ENCODE measurements at regions not wholly inside any gene's neighbourhood (a gene's known extent, or its start where the extent isn't known, plus 50 kb on each side); places are given as distances from the start of the nearest gene placed in this dataset.

DNA sequence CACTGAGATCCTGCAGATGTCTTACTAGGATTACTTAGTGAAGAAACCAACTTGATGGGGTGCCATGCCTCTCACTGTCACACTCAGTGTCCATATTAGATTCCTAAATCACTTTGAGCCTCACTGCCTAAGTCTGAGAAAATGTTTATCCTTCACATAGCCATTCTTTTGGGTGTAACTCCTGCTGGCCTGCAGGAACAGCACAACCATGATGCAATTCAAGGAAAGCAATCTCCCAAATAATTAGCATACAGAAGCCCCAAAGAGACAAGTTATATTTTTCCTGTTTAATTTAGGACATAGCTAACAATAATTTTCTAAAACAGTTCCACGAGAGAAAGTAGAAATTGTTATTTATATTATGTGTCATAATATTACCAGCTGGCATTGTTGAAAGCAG is 655.5 kb downstream of the KCNA4 start:
- intact Hi-C loops (cut with micrococcal nuclease): no loop called here

DNA sequence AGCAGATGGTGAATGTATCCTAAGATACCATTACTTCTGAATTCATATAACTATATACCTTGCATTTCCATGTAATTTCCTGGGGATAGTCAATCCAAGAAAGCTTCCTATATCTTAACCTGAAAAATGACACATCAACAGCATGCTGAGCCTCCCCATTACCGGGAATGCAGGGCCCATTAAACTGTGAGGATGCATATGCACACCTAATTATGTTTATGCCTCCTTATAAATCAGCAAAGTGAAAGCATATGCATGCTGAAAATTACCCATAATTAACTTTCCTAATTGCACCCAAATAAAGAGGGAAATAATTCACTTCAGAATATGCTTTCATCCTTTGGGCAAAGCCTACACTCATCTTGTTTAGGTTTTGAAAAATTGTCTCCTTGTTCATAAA is 663.0 kb downstream of the KCNA4 start:
- intact Hi-C loops (cut with micrococcal nuclease): no loop called here

DNA sequence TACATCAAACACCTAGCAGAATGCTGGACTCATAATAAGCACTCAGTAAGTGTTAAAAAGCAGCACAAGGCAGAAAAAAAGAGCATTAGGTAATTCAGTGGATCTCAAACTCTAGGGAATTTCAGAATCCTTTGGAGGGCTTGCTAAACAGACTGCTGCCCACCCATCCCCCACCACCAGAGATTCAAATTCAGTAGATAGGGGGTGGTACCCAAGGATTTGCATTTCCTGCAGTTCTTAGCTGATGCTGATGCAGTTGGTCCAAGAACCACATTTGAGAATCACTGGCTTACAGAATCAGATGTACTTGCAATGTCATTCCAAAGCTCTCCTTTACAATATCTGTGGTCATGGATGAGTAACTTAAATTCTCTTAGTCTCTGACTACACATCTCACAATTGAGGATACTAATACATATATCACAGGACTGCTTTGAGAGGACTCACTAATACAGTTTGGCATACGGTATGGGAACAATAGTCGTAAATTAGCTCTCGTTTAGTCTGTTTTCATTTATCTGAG is 664.5 kb downstream of the KCNA4 start:
- intact Hi-C loops (cut with micrococcal nuclease): no loop called here

DNA sequence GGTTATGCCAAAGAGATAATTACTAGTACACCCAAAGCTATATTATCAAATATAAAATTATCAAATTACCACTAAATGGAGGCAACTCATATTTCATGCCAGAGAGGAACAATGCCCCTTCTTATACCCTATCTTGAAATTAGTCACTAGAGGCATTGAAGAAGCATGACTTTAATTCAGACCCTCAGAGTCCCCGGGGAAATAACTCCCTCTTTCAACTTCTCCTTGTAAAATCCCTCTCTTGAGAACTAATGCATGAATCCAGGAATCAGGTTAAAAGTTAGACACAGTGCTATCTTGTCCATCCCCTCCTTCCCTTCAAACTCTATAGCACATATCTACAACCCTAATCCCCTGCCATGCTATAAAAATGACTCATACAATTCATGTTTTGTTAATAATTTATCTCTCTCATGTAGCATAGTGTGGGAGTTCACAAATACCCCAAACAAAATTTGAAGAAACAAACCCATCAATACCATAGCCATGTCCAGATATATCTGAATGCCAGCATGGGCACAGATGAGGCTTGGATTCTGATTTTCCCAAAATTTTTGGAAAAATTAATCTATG is 665.4 kb downstream of the KCNA4 start:
- intact Hi-C loops (cut with micrococcal nuclease): no loop called here

DNA sequence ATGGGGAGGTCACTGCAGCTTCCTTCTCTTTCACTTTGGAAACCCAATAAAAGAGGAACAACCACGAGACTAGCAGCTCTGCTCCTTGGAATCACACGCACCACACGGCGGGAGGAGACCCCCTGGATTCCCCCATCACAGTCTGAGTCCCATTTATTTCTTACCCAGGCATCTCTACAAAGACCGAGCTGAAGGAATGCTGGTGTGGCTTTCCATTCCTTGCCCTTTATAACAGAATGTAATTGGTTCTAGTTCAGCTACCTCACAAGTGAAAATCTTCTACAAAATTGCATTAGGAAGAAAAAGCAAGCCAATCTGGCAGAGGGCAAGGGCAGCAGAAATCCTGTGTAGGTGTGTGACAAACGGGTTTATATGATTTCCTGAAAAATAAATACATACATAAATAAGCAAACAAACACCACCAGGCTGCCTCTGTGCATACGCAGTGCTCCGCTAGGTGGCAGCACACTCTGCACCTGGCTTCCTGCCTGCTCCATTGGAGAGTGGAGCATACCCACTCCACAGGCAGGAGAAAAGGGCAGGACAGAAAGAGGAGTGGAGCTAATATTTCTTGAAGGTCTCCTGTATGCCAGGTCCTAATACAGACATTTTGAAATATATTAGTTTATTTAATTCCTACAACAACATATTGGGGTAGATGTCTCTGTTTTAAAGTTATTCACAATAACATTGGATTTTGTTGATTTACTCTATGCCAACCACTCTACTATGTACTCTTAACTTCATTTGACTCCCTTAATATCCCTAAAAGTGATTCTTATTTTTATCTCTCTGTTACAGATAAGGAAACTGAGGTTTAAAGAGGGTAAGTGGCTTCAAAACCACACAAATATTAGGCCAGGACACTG is 673.1 kb downstream of the KCNA4 start:
- intact Hi-C loops (cut with micrococcal nuclease): loop anchor here (10.0 kb wide), 1 partner anchor 801 kb away; no protein-coding TSS in a partner anchor

DNA sequence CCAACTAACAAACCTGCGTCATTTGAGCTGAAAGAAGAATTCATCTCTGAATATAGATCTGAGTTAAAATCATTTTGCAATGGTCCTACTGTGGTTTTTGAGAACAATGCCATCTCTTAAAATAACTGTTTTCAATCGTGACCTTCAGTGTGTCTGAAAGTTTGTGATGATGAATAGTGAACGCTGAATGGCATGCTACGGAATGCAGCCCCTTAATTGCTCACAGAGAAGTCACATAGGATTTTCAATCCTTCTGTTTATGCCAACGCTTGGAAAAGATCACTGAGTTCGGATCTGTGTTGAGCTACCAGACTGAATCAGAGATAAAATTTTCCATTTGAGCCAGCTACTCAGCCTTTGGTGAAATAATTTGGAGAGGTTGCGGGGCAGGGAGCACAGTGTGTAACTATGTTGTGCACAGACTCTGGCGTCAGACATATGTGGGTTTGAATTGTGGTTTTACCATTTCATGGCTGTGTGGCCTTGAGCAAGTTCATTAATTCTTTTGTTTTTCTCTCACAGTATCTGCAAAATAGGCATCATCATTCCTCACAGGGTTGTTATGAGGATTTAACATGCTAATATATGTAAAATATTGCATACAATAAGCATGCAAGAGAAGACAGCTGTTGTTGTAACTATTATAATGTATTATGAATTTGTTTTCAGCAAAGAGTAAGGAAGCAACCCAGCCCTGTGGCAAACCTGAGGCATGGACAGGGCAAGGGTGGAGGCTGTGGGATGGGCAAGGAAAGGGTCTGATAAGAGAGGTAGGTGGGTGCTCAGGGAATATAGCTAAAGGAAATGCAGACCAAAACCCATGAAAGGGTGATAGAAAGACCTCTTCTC is 679.9 kb downstream of the KCNA4 start:
- intact Hi-C loops (cut with micrococcal nuclease): no loop called here

DNA sequence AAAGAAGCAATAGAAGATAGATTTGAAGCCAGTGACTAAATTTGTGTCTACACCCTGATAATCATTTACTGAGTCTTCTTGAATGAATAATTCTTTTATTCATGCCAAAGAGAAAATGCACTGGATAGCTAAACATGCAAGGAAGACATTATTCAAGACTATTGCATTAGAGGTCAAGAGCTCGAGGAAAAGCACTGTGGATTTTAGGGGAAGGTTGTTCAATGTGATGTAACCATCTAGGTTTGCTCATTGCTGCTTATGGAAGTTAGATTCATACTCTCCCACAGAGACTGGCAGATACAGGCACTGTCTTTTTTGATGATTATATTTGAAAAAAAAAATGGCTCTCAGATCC is 682.1 kb downstream of the KCNA4 start:
- intact Hi-C loops (cut with micrococcal nuclease): loop anchor here (5.0 kb wide), 1 partner anchor 1637 kb away; no protein-coding TSS in a partner anchor

DNA sequence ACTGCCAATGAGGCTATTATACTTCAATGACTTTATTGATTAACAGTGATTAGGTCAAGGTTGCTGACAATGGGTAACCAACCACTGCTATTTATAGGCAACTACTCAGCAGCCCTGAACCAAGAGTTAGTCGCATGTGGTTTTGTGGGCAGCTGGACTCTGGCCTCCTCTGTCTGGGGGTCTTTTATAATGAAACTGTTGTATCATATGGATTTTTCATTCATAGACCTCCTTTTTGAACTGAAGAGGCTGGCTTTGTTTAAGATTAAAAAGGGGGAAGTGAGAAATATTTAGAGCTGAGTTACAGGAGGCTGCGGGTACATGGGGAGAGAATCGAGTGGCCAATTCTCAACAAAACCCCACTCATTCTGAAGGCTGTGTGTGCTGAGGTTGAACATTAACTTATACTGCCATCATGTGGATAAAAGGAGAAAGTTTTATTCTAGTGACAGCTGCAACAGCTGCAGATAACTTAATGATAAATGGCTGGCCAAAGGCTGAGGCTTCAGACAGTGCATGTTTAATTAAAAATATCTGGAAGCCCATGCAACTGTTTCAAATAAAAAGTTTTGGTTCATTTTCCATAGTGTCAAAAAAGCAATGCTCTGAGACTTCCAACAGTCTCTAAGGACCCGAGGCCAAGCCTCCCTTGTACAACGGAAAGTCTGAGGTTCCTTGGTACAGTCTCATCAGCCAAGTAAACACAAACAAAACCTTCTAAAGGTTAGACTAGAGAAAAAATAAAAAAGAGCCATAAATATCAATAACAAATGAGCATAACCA is 682.6 kb downstream of the KCNA4 start:
- intact Hi-C loops (cut with micrococcal nuclease): loop anchor here (5.0 kb wide), 1 partner anchor 1637 kb away; no protein-coding TSS in a partner anchor

DNA sequence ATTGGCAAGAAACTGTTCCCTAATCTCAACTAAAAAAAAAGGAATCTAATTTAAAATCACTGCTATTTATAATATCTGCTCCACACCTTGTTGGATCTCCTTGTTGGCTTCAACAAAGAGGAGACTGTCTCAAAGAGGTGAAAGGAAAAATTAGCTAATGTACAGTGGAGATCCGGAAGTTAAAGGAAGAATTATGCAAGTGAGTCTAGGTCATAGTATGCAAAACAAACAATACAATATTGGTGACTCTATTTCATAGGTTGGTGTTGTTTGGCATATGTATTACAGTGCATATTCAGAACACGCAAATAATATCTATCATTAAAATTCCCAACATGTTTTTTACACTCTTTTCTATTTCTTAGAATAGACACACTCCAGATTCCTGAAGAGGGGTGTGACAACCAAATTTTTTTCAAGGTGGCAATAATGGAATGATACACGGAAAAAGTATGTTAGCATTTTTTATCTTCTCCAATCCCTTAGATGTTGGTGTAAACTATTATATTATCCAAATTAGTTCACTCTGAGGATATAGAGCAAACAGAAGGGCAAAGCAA is 685.3 kb downstream of the KCNA4 start:
- intact Hi-C loops (cut with micrococcal nuclease): loop anchor here (5.0 kb wide), 1 partner anchor 1634 kb away; no protein-coding TSS in a partner anchor

DNA sequence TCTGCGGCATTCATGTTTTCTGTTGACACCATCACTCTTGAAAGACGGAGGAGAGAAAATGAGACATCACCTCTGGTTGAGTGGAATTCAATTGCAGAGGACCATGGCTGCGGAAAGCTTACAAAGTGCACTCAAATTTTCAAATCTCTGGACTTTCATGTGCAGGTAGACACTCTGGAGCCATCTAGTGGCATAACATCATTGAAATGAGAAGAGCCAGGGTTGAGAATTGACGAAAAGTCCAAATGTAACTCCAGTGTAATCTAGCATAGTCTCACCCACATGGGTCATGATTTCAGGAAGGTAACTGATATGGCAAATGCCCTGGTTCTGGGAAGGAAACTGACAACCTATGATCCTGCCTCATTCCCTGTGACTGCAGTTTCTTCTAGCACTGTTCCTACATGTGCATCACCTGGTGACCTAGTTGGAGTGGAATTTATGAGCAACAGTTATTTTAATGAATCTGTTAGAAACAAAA is 687.8 kb downstream of the KCNA4 start:
- intact Hi-C loops (cut with micrococcal nuclease): no loop called here

DNA sequence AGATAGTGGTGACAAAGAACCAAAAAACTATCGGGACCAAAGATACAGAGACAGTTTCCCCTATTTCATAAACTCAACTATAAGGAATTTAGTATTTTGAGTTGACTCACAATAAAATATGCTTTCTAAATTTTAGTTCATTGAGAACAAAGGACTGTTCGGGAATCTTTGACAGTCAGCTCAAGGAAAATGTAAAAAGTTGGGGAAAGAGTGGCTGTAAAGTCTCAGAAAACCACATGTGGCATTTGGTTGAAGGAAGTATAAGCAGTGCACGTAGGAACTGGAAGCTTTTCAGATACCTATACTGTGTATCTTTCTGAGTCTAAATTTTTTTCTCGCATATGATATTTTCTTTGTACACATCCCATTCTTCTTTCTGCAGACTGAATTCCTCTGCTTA is 688.9 kb downstream of the KCNA4 start:
- intact Hi-C loops (cut with micrococcal nuclease): no loop called here

DNA sequence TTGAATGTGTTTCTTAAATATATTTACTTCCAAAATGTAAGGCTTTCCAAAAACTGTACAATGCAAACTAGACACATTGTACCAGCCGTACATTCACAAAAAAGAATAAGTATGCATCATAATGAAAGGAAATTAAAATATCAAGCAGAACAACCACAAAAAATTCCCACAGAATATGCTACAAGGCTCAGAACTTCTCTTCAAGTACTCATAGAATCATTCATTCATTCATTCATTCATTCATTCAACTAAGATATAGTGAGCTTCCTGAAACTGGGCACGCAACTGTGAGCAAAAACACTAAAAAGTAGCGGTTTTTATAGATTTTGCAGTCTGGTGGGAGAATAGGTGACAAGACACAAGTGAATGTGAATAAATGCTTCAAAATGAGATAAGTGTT is 690.1 kb downstream of the KCNA4 start:
- intact Hi-C loops (cut with micrococcal nuclease): no loop called here

DNA sequence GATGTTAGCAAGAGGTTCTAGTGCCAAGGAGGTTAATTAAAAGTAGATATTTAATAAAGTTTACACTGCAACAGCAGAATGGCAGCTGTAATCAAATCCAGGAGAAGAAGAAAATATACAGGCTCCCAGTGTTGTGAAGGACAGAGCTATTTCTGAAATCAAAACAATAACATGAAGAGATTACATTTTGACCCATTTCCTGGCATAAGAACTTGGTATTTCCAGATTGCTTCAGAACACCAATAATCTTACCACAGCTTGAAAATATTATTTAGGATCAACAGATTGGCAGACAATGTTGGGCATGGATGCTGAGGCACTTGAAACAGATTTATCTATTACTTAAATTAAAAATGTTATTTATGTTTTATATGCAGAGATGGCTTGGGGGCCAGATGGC is 692.5 kb downstream of the KCNA4 start:
- intact Hi-C loops (cut with micrococcal nuclease): no loop called here

DNA sequence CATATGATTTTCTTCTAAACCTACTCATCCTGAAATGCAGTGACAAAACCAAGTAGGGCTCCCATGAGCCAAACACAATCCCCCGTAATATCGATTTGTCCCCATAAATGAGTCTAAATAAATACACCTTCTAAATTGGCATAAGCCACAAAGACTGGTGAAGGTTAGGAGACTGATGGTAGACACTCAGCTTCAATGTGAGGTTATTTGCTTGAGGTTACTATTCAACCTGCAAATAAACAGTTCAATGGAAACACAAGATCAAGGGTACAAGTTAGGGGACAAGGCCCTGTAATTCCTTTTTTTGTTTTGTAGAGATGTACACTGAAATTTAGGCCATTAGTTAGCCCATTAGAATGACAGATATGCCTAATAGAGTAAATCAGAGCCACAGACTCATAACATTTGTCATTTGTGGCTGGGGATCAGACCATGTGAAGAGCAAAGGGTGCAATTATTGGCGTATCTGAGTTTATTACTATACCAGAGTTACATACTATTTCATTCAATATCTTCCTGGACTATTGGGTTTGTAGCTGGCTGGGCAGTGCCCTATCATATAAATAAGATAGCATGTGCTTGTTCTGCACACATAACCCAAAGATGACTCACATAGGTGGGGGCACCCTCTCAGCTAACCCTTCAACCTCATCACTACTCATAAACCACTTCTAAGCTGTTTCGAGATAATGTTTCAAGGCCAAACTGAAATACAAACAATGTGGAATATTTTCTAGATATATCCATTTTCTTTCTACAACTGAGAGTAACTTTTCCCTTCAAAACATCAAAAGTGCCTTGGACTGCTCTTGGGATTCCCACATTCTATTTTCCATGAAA is 695.3 kb downstream of the KCNA4 start:
- intact Hi-C loops (cut with micrococcal nuclease): no loop called here

DNA sequence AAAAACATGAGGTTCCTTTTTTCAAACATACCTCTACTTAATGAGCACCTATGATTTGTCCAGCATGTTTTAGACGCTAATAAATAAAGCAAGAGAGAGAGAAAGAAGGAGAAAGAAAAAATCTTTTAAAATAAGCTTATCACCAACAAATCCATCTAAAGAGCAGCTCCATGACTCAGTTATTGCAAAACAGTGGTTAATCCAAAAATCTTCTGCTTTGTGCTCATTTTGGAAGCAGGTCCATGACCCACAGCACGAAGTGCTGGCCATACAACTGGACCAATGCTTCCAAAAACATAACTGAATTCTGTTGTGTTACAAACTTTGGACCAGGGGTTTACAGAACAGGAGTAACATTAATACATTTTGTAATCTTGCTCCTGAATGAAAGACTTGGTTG is 696.6 kb downstream of the KCNA4 start:
- intact Hi-C loops (cut with micrococcal nuclease): no loop called here

DNA sequence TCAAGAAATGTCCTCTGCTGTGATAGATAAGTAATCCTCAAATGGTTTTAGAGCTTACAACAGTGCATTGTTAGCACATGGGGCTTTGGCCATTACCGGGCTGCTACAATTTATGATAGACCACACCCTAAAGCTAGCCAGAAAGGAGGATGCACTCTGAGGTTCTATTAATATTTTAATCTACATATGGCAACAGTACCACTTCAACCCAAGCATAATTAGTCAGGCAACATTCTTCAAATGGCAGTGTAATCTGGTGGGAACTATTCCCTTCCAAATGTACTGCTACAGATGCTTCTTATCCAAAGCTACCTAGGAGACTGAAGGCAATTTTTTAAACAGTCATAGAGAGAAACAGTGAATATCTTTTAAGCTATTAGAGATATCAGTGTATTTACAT is 697.6 kb downstream of the KCNA4 start:
- intact Hi-C loops (cut with micrococcal nuclease): no loop called here

DNA sequence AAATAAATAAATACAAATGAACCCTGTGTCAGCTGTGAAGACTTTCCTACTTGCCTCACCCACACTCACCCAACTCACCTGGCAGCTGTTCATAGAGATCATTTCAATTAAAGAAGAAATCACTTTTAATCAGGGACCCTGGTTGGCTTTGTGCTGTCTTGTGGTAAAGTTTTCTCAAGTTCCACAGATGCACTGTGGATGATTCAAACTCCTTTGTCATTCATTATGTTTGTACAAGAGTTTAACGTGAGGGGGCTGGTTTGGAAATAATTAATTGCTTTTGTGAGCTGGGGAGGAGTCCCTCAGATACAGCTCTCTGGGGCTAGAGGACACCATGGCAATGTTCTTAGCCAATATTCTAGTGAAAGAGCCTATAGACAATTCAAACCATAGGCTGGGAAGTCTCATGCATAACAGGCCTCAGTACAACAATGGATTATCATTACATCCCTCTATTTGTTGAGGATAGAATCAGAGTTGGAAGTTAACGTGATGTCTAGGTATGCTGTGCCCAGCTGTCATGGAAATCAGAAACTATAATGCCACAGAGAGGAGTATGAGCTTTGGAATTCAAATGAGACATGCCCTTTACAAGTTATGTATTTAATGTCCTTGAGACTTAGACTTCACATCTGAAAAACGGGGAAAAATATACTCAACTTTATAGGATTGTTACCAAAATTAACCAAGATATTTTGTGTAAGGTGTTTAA is 698.5 kb downstream of the KCNA4 start:
- intact Hi-C loops (cut with micrococcal nuclease): no loop called here

DNA sequence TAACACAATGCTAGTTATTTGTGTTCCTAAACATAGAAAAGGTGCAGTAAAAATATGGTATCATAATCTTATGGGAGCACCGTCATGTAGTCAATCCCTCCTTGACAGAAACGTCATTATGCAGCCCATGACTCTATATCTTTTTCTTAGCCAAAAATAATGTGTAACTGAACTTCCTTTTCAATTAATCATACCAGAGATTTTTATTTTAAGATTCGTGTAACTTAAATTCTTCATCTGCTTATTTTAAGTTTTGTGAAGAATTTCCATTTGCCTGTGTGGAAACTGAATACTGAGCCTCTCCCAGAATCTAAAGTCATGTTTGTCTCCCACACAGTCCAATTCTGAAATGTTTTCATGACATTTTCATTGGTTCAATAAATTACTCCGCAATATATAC is 699.1 kb downstream of the KCNA4 start:
- intact Hi-C loops (cut with micrococcal nuclease): no loop called here

DNA sequence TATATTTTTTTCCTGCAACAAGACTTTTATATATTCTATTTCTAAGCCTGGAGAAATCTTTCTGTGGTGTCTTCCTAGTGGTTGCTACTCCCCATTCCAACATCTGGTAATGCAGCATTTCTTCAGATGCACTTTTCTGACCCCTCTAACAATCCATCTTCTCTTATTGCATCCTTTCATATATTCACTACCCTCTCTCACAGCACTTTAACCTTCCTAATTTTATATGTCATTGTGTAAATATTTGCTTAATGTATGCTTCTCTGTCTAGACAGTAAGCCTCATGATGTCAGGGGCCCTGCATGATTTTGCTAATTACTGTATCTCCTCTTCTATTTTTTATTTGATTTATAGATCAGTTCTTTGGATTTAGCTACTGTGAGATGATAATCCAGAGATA is 701.6 kb downstream of the KCNA4 start:
- intact Hi-C loops (cut with micrococcal nuclease): no loop called here
